Neural progenitor cell (in vitro differentiated cells): ENCODE measurements at regions not wholly inside any gene's neighbourhood (a gene's known extent, or its start where the extent isn't known, plus 50 kb on each side); places are given as distances from the start of the nearest gene placed in this dataset.

Experiments used
- DNase-seq: peaks from one replicate; pipeline ENCODE4 v3.0.0-alpha.2; 2016; ENCODE audit warnings: low spot score
- H2AFZ ChIP-seq: fragments of 200-600 bp; sonication (generic); replicated peaks from 2 replicates; pipeline ENCODE4 v1.6.1; 2016; ENCODE audit warnings: antibody characterized with exemption
- H3F3A ChIP-seq: fragments of 200-600 bp; sonication (generic); 2 replicates; pipeline ENCODE4 v1.6.1; 2016; ENCODE audit warnings: antibody characterized with exemption, low read depth
- H3K27ac ChIP-seq: fragments of 200-600 bp; sonication (generic); 2 replicates; pipeline ENCODE4 v1.5.1; 2016; ENCODE audit warnings: mild to moderate bottlenecking
- H3K27me3 ChIP-seq: fragments of 200-600 bp; sonication (generic); 2 replicates; pipeline ENCODE4 v1.6.1; 2016; ENCODE audit warnings: mild to moderate bottlenecking, moderate library complexity
- H3K36me3 ChIP-seq: fragments of 200-600 bp; sonication (generic); 2 replicates; pipeline ENCODE4 v1.5.1; 2016
- H3K4me1 ChIP-seq: fragments of 200-600 bp; sonication (generic); 2 replicates; pipeline ENCODE4 v1.6.1; 2016; ENCODE audit warnings: mixed run types
- H3K4me2 ChIP-seq: fragments of 200-600 bp; sonication (generic); 2 replicates; pipeline ENCODE4 v1.6.1; 2016
- H3K4me3 ChIP-seq: fragments of 200-600 bp; sonication (generic); 2 replicates; pipeline ENCODE4 v1.5.1; 2016
- H3K79me2 ChIP-seq: fragments of 200-600 bp; sonication (generic); 2 replicates; pipeline ENCODE4 v1.6.1; 2016; ENCODE audit warnings: low read depth
- H3K9ac ChIP-seq: fragments of 200-600 bp; sonication (generic); 2 replicates; pipeline ENCODE4 v1.6.1; 2016
- H3K9me3 ChIP-seq: fragments of 200-600 bp; sonication (generic); 2 replicates; pipeline ENCODE4 v1.5.1; 2016; ENCODE audit warnings: low read depth
- H4K20me1 ChIP-seq: fragments of 200-600 bp; sonication (generic); 2 replicates; pipeline ENCODE4 v1.6.1; 2016; ENCODE audit warnings: low read depth
- H3K27ac Mint-ChIP-seq: 3 replicates; pipeline ENCODE4 v1.8.0; 2021; ENCODE audit warnings: mixed read lengths
- H3K27me3 Mint-ChIP-seq: 2 replicates; pipeline ENCODE4 v1.8.0; 2022; ENCODE audit warnings: low read depth, mild to moderate bottlenecking, inconsistent platforms, moderate library complexity, mixed read lengths; ENCODE audit not compliant: insufficient read depth
- H3K36me3 Mint-ChIP-seq: 3 replicates; pipeline ENCODE4 v1.8.0; 2021; ENCODE audit warnings: mixed read lengths
- H3K4me1 Mint-ChIP-seq: 3 replicates; pipeline ENCODE4 v1.8.0; 2021; ENCODE audit warnings: mixed read lengths
- H3K4me3 Mint-ChIP-seq: 3 replicates; pipeline ENCODE4 v1.8.0; 2021; ENCODE audit warnings: mild to moderate bottlenecking, moderate library complexity, mixed read lengths
- H3K9me3 Mint-ChIP-seq: 3 replicates; pipeline ENCODE4 v1.8.0; 2020; ENCODE audit warnings: mixed read lengths
- CTCF ChIP-seq: fragments of 200-600 bp; sonication (generic); IDR thresholded peaks from 2 replicates; pipeline ENCODE4 v1.5.1; 2017; ENCODE audit warnings: antibody characterized with exemption, mild to moderate bottlenecking
- EZH2 ChIP-seq: fragments of 200-600 bp; sonication (generic); IDR thresholded peaks from 2 replicates; pipeline ENCODE4 v1.6.1; 2017; ENCODE audit warnings: antibody characterized with exemption, mild to moderate bottlenecking, moderate library complexity
- EZH2phosphoT487 ChIP-seq: fragments of 200-600 bp; sonication (generic); IDR thresholded peaks from 2 replicates; pipeline ENCODE4 v1.6.1; 2017; ENCODE audit warnings: antibody characterized with exemption

DNA sequence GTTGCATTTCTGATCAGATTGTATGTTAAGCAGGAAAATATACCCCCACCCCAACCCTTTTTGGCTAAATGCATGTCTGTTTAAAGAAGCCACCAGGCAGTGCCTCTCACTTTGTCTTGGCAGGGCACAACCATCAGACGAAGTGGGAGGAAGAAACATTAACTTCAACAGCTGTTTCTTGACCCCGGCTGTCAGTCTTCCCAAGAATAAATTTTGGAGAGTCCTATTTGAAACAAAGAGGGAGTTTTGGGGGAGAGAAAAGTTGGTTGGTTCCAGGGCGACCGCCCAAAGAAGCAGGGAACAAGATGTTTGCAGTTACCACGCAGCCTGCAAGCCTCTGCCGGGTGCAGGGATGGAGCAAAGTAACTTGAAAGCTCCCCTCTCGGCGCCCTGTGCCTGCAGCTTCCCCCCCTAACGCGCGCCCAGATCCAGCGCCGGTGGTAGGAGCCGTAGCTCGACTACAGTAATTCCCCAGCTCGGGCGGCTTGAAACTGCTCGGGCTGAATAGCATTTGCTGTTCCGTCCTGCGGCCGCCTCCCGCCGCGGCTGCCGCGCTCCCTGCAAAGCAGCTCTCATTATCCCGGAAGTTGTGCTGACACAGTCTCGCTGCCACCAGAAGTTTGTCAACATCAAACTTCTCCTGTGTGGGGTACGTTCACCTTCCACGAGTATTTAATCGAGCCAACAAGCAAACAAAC lies 100.7 kb upstream of the SSBP2 start:
- Histone ChIP-seq H3K4me3 (peak overlapping the region; percentile 46), H2AFZ (peak overlapping the region; percentile 14), H3K36me3 (no peaks in the 10 kb centered on the region), H3K4me1 (peaks cover 75% of the 10 kb centered on the region), H3K9ac (no peak overlapping the region), H4K20me1 (no peaks in the 10 kb centered on the region), H3K27me3 (no peaks in the 10 kb centered on the region), H3K27ac (peak overlapping the region; percentile 98), H3K79me2 (no peaks in the 10 kb centered on the region), H3K4me2 (peak overlapping the region; percentile 76), H3K9me3 (no peaks in the 10 kb centered on the region), H3F3A (peaks cover 55% of the 10 kb centered on the region)
- no peaks in the 10 kb centered on the region for H3K36me3 Mint-ChIP-seq
- H3K9me3 Mint-ChIP-seq, result peaks cover 6% of the 10 kb centered on the region
- TF ChIP-seq EZH2phosphoT487 (no peak), CTCF (no peak), EZH2 (no peak)
- H3K27me3 Mint-ChIP-seq, result peaks cover 12% of the 10 kb centered on the region
- H3K27ac Mint-ChIP-seq, result peak overlapping the region; percentile 99
- DNase-seq, result peak; percentile 98
- H3K4me1 Mint-ChIP-seq, result peaks cover 81% of the 10 kb centered on the region
- peak overlapping the region; percentile 92 for H3K4me3 Mint-ChIP-seq

GRCh38 chr5:81850501-81851357 lies 99.8 kb upstream of the SSBP2 start:
- Histone ChIP-seq H4K20me1 (no peaks in the 10 kb centered on the region), H2AFZ (no peak overlapping the region), H3K4me3 (peak overlapping the region; percentile 46), H3K4me2 (peak overlapping the region; percentile 76), H3K9me3 (no peaks in the 10 kb centered on the region), H3F3A (peaks cover 55% of the 10 kb centered on the region), H3K27ac (peak overlapping the region; percentile 98), H3K27me3 (no peaks in the 10 kb centered on the region), H3K9ac (no peak overlapping the region), H3K4me1 (peaks cover 80% of the 10 kb centered on the region), H3K36me3 (no peaks in the 10 kb centered on the region), H3K79me2 (no peaks in the 10 kb centered on the region)
- Mint-ChIP-seq H3K27me3 (peaks cover 12% of the 10 kb centered on the region), H3K9me3 (peaks cover 6% of the 10 kb centered on the region), H3K4me3 (peak overlapping the region; percentile 92), H3K4me1 (peaks cover 78% of the 10 kb centered on the region), H3K27ac (peak overlapping the region; percentile 99), H3K36me3 (no peaks in the 10 kb centered on the region)
- no peak for DNase-seq
- TF ChIP-seq EZH2, result no peak
- no peak for TF ChIP-seq CTCF
- no peak for TF ChIP-seq EZH2phosphoT487

GRCh38 chr5:81849770-81850367 lies 99.0 kb upstream of the SSBP2 start:
- H3K27ac ChIP-seq, result peak overlapping the region; percentile 98
- peak overlapping the region; percentile 99 for H3K27ac Mint-ChIP-seq
- H2AFZ ChIP-seq, result no peak overlapping the region

More at GRCh38 chr5:81849770-81850367, 99.0 kb upstream of the SSBP2 start:
- H3K36me3 ChIP-seq, result no peaks in the 10 kb centered on the region
- TF ChIP-seq EZH2 (no peak), EZH2phosphoT487 (no peak), CTCF (no peak)
- H3K9me3 Mint-ChIP-seq, result peaks cover 6% of the 10 kb centered on the region
- H4K20me1 ChIP-seq, result no peaks in the 10 kb centered on the region
- DNase-seq, result peak; percentile 44
- H3K36me3 Mint-ChIP-seq, result no peaks in the 10 kb centered on the region
- no peaks in the 10 kb centered on the region for H3K27me3 ChIP-seq
- peaks cover 78% of the 10 kb centered on the region for H3K4me1 ChIP-seq
- peak overlapping the region; percentile 15 for H3K4me2 ChIP-seq
- H3F3A ChIP-seq, result peaks cover 55% of the 10 kb centered on the region
- no peak overlapping the region for H3K4me3 ChIP-seq
- H3K79me2 ChIP-seq, result no peaks in the 10 kb centered on the region
- H3K4me3 Mint-ChIP-seq, result peak overlapping the region; percentile 92
- peaks cover 71% of the 10 kb centered on the region for H3K4me1 Mint-ChIP-seq
- peaks cover 12% of the 10 kb centered on the region for H3K27me3 Mint-ChIP-seq
- no peak overlapping the region for H3K9ac ChIP-seq
- no peaks in the 10 kb centered on the region for H3K9me3 ChIP-seq
